Psoas muscle (tissue), 7 donors: ENCODE measurements at regions not wholly inside any gene's neighbourhood (a gene's known extent, or its start where the extent isn't known, plus 50 kb on each side); places are given as distances from the start of the nearest gene placed in this dataset.
A peak's percentile ranks its signal among the peaks of the same experiment; 100 is the strongest.

Experiments
- ATAC-seq, 4 donors: fragments of 200-7000 bp; cut with Tn5 transposase; one replicate each; pipeline ENCODE4 v1.9.1; 2020; ENCODE audit warnings: moderate library complexity in 3 of 4, mild to moderate bottlenecking in 2 of 4
- DNase-seq, 2 donors: peaks; one replicate each; pipeline ENCODE4 v3.0.0-alpha.2; 2020
- H3K27ac ChIP-seq: fragments of 200-600 bp; one replicate; pipeline ENCODE4 v1.8.0; 2022
- H3K27me3 ChIP-seq, 3 donors: fragments of 200-600 bp in 1 of 3; one replicate each; pipeline versions ENCODE4 v1.6.1 to v1.8.0; 2013 to 2022; ENCODE audit warnings: low read length in 2 of 3, mild to moderate bottlenecking in 2 of 3, moderate library complexity in 1 of 3; ENCODE audit not compliant: insufficient read depth in 3 of 3
- H3K36me3 ChIP-seq, 2 donors: fragments of 200-600 bp in 1 of 2; one replicate each; pipeline versions ENCODE4 v1.6.1 to v1.8.0; 2013 to 2022; ENCODE audit warnings: low read depth in 1 of 2, mild to moderate bottlenecking in 1 of 2, moderate library complexity in 1 of 2; ENCODE audit not compliant: insufficient read depth in 1 of 2
- H3K4me1 ChIP-seq: fragments of 200-600 bp; one replicate; pipeline ENCODE4 v1.8.0; 2022
- H3K4me3 ChIP-seq: fragments of 200-600 bp; one replicate; pipeline ENCODE4 v1.8.0; 2022; ENCODE audit warnings: mild to moderate bottlenecking
- H3K9me3 ChIP-seq: fragments of 200-600 bp; one replicate; pipeline ENCODE4 v1.8.0; 2022
- CTCF ChIP-seq: fragments of 200-600 bp; IDR thresholded peaks from one replicate; pipeline ENCODE4 v1.8.0; 2022; ENCODE audit warnings: antibody characterized with exemption
- WGBS, 3 donors: extraction: QIAGEN DNeasy Blood & Tissue Kit; methylation state at CpG; one replicate each; pipeline versions ENCODE4 v1.1.6 to v1.1.7; 2013; 5-methylcytosine and 5-hydroxymethylcytosine counted together
- intact Hi-C, 2 donors: fragments of 100-400 bp; cut with DNase I; formaldehyde crosslinking; loops; one replicate each; pipeline versions ENCODE4 v1.11.0 to v1.14.2; 2022
- donor health status: healthy with polysubstance abuse.
- donor health status: DM: no; HTN: no; CAD: no; lungs with moderate emphysema.
- donor health status: Bipolar disorder and iron deficiency.
- donor health status: healthy.
- donor health status: DM: yes; HTN: yes; CAD: no.
- donor health status: DM: no; HTN: no; CAD: no.
- donor health status: DM: yes; HTN: yes; CAD: no.

GRCh38 chr4:20464381-20464780 is 212.7 kb downstream of the SLIT2 start:
- 80 to 91% (median 87%) methylated on average over 5 of the region's 5 CpGs for WGBS, 3 donors
- Histone ChIP-seq H3K9me3 (no peaks in the 10 kb centered on the region), H3K36me3 (no peaks in the 10 kb centered on the region), H3K4me3 (no peak overlapping the region), H3K27ac (no peak overlapping the region), H3K4me1 (no peaks in the 10 kb centered on the region), H3K27me3 (no peaks in the 10 kb centered on the region)
- TF ChIP-seq CTCF, result no peak
- intact Hi-C loops, result no loop called here
- ATAC-seq, result peak in 1 of 4 donors; percentile 69
- no peak for DNase-seq

GRCh38 chr4:20474119-20474518 is 222.4 kb downstream of the SLIT2 start:
- Histone ChIP-seq H3K9me3 (no peaks in the 10 kb centered on the region), H3K27ac (no peak overlapping the region), H3K4me1 (no peaks in the 10 kb centered on the region), H3K36me3 (no peaks in the 10 kb centered on the region), H3K4me3 (no peak overlapping the region), H3K27me3 (no peaks in the 10 kb centered on the region)
- TF ChIP-seq CTCF, result no peak
- intact Hi-C loops, result no loop called here
- DNase-seq, result no peak
- no peak for ATAC-seq

- intact Hi-C loops, result no loop called here
- Histone ChIP-seq H3K4me1 (no peaks in the 10 kb centered on the region), H3K36me3 (no peaks in the 10 kb centered on the region), H3K4me3 (no peak overlapping the region), H3K9me3 (no peaks in the 10 kb centered on the region), H3K27ac (no peak overlapping the region), H3K27me3 (no peaks in the 10 kb centered on the region)
- ATAC-seq (no peak), DNase-seq (no peak)
- TF ChIP-seq CTCF, result no peak
- 69 to 85% (median 71%) methylated on average over 1 of the region's 1 CpG for WGBS, 3 donors
Measured at GRCh38 chr4:20478412-20478811, 221.8 kb upstream of the PACRGL start.

- Histone ChIP-seq H3K27me3 (no peaks in the 10 kb centered on the region), H3K36me3 (no peaks in the 10 kb centered on the region), H3K27ac (no peak overlapping the region), H3K4me3 (no peak overlapping the region), H3K9me3 (no peaks in the 10 kb centered on the region), H3K4me1 (no peaks in the 10 kb centered on the region)
- no peak for ATAC-seq
- intact Hi-C loops, result no loop called here
- TF ChIP-seq CTCF, result no peak
- DNase-seq, result no peak
- 79 to 80% (median 80%) methylated on average over 7 of the region's 7 CpGs for WGBS, 3 donors
Measured at GRCh38 chr4:20480165-20480947, 219.9 kb upstream of the PACRGL start.

- Histone ChIP-seq H3K4me1 (no peaks in the 10 kb centered on the region), H3K4me3 (no peak overlapping the region), H3K27ac (no peak overlapping the region), H3K9me3 (no peaks in the 10 kb centered on the region), H3K36me3 (no peaks in the 10 kb centered on the region), H3K27me3 (no peaks in the 10 kb centered on the region)
- TF ChIP-seq CTCF, result no peak
- DNase-seq (no peak), ATAC-seq (no peak)
- 60 to 75% (median 69%) methylated on average over 1 of the region's 1 CpG for WGBS, 3 donors
- intact Hi-C loops, result no loop called here
Measured at GRCh38 chr4:20483416-20483815, 216.8 kb upstream of the PACRGL start.
